ENCODE measurements at regions not wholly inside any gene's neighbourhood (a gene's known extent, or its start where the extent isn't known, plus 50 kb on each side); places are given as distances from the start of the nearest gene placed in this dataset.

GRCh38 chr1:104341944-104342343, 592.2 kb downstream of the AMY1C start:
- no peak for DNase-seq (ENCODE audit: low read depth)
- no peak for TF ChIP-seq MYC (IDR thresholded peaks at IDR 0.05; ENCODE audit: low read depth, low read length)
- TF ChIP-seq, protein P1, sequence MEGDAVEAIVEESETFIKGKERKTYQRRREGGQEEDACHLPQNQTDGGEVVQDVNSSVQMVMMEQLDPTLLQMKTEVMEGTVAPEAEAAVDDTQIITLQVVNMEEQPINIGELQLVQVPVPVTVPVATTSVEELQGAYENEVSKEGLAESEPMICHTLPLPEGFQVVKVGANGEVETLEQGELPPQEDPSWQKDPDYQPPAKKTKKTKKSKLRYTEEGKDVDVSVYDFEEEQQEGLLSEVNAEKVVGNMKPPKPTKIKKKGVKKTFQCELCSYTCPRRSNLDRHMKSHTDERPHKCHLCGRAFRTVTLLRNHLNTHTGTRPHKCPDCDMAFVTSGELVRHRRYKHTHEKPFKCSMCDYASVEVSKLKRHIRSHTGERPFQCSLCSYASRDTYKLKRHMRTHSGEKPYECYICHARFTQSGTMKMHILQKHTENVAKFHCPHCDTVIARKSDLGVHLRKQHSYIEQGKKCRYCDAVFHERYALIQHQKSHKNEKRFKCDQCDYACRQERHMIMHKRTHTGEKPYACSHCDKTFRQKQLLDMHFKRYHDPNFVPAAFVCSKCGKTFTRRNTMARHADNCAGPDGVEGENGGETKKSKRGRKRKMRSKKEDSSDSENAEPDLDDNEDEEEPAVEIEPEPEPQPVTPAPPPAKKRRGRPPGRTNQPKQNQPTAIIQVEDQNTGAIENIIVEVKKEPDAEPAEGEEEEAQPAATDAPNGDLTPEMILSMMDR (IDR thresholded peaks at IDR 0.05; ENCODE audit: low read depth, low read length): no peak
- TF ChIP-seq, protein P2, sequence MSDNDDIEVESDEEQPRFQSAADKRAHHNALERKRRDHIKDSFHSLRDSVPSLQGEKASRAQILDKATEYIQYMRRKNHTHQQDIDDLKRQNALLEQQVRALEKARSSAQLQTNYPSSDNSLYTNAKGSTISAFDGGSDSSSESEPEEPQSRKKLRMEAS (IDR thresholded peaks at IDR 0.05; ENCODE audit: low read depth, low read length): no peak
- no peak overlapping the region for H3K4me3 ChIP-seq (ENCODE audit: low read depth, low read length)

GRCh38 chr1:104348277-104348676, 598.6 kb downstream of the AMY1C start:
- TF ChIP-seq, protein P1 (IDR thresholded peaks at IDR 0.05; ENCODE audit: low read depth, low read length): no peak
- TF ChIP-seq POLR2A (IDR thresholded peaks at IDR 0.05; ENCODE audit: extremely low read depth, insufficient read length): no peak
- no peak for TF ChIP-seq MYC (IDR thresholded peaks at IDR 0.05; ENCODE audit: low read depth, low read length)
- TF ChIP-seq, protein P2 (IDR thresholded peaks at IDR 0.05; ENCODE audit: low read depth, low read length): no peak
- DNase-seq (ENCODE audit: low read depth): no peak
- H3K4me3 ChIP-seq (ENCODE audit: low read depth, low read length): no peak overlapping the region

- H3K4me3 ChIP-seq (ENCODE audit: low read depth, low read length): no peak overlapping the region
- TF ChIP-seq, protein P2 (IDR thresholded peaks at IDR 0.05; ENCODE audit: low read depth, low read length): no peak
- TF ChIP-seq MYC (IDR thresholded peaks at IDR 0.05; ENCODE audit: low read depth, low read length): no peak
- TF ChIP-seq, protein P1 (IDR thresholded peaks at IDR 0.05; ENCODE audit: low read depth, low read length): no peak
- TF ChIP-seq POLR2A (IDR thresholded peaks at IDR 0.05; ENCODE audit: extremely low read depth, insufficient read length): no peak
- no peak for DNase-seq (ENCODE audit: low read depth)
These were observed 603.9 kb downstream of the AMY1C start for GRCh38 chr1:104353580-104353979.

- H3K4me3 ChIP-seq (ENCODE audit: low read depth, low read length): no peak overlapping the region
- TF ChIP-seq, protein P1 (IDR thresholded peaks at IDR 0.05; ENCODE audit: low read depth, low read length): no peak
- TF ChIP-seq POLR2A (IDR thresholded peaks at IDR 0.05; ENCODE audit: extremely low read depth, insufficient read length) (no peak), MYC (IDR thresholded peaks at IDR 0.05; ENCODE audit: low read depth, low read length) (no peak)
- TF ChIP-seq, protein P2 (IDR thresholded peaks at IDR 0.05; ENCODE audit: low read depth, low read length): no peak
- no peak for DNase-seq (ENCODE audit: low read depth)
These were observed 608.4 kb downstream of the AMY1C start for GRCh38 chr1:104358086-104358485.

DNA sequence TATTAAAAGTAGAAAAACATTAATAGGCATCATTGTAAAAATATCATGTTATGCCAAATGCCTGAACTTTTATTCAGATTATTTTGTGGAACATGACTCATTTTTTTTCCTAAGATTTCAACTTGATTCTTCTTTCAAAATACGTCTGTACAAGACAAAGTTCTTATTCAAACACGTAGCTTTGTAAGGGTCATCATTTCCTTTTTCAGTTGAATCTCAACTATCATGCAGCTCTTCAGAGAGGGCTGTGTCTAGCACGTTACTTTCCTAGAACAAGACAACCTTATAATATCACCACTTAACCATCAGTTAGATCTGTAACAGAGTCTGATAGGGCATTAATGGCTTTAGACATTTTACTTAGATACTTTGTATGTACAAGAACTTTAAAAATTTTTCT, 608.9 kb downstream of the AMY1C start:
- no peak for DNase-seq (ENCODE audit: low read depth)
- TF ChIP-seq, protein P2 (IDR thresholded peaks at IDR 0.05; ENCODE audit: low read depth, low read length): no peak
- TF ChIP-seq MYC (IDR thresholded peaks at IDR 0.05; ENCODE audit: low read depth, low read length) (no peak), POLR2A (IDR thresholded peaks at IDR 0.05; ENCODE audit: extremely low read depth, insufficient read length) (no peak)
- H3K4me3 ChIP-seq (ENCODE audit: low read depth, low read length): no peak overlapping the region

GRCh38 chr1:104378414-104378813, 628.7 kb downstream of the AMY1C start:
- H3K4me3 ChIP-seq (ENCODE audit: low read depth, low read length): no peak overlapping the region
- no peak for DNase-seq (ENCODE audit: low read depth)
- TF ChIP-seq, protein P1 (IDR thresholded peaks at IDR 0.05; ENCODE audit: low read depth, low read length): no peak
- TF ChIP-seq MYC (IDR thresholded peaks at IDR 0.05; ENCODE audit: low read depth, low read length): no peak
- TF ChIP-seq POLR2A (IDR thresholded peaks at IDR 0.05; ENCODE audit: extremely low read depth, insufficient read length): no peak
- TF ChIP-seq, protein P2 (IDR thresholded peaks at IDR 0.05; ENCODE audit: low read depth, low read length): no peak
